Keratinocyte (primary cell): ENCODE measurements at regions not wholly inside any gene's neighbourhood (a gene's known extent, or its start where the extent isn't known, plus 50 kb on each side); places are given as distances from the start of the nearest gene placed in this dataset.

Experiments
- CTCF ChIP-seq, 3 experiments: IDR thresholded peaks in 1 of 3; conservative IDR thresholded peaks in 1 of 3; optimal IDR thresholded peaks in 1 of 3; 2 replicates in 2 of 3; 3 replicates in 1 of 3; pipeline versions ENCODE3 to v1.5.1; 2011; ENCODE audit warnings: low read length in 3 of 3, mild to moderate bottlenecking in 3 of 3, moderate library complexity in 2 of 3, control low read depth in 1 of 3, inconsistent platforms in 1 of 3; ENCODE audit not compliant: insufficient read depth in 2 of 3; ENCODE audit errors: extremely low read depth in 1 of 3
- EZH2 ChIP-seq: IDR thresholded peaks from one replicate; pipeline ENCODE4 v1.6.1; 2012; ENCODE audit warnings: inconsistent platforms, mild to moderate bottlenecking, low read length, moderate library complexity

- TF ChIP-seq CTCF (optimal IDR thresholded peaks at IDR 0.05 in 1 of 3, IDR thresholded peaks at IDR 0.05 in 1 of 3, conservative IDR thresholded peaks at IDR 0.05 in 1 of 3; ENCODE audit: extremely low read depth in 1 of 3, insufficient read depth in 2 of 3, low read length in 3 of 3): no peak
- TF ChIP-seq EZH2: no peak
Observed at GRCh38 chr13:64371461-64371860, 2858.7 kb downstream of the PCDH9 start.
